ENCODE measurements at regions not wholly inside any gene's neighbourhood (a gene's known extent, or its start where the extent isn't known, plus 50 kb on each side); places are given as distances from the start of the nearest gene placed in this dataset.

- Histone ChIP-seq H3K4me2 (ENCODE audit: low read depth, low read length, poor library complexity, severe bottlenecking) (no peak overlapping the region), H3K27ac (ENCODE audit: low read depth, low read length) (no peak overlapping the region), H3K27me3 (ENCODE audit: low read length) (no peaks in the 10 kb centered on the region), H3F3A (ENCODE audit: insufficient read depth) (no peaks in the 10 kb centered on the region), H3K9me2 (replicated peaks; ENCODE audit: insufficient read depth, low read length) (no peaks in the 10 kb centered on the region), H3K79me2 (ENCODE audit: insufficient read depth, low read length) (no peaks in the 10 kb centered on the region), H3K36me3 (ENCODE audit: low read length) (no peaks in the 10 kb centered on the region), H3K4me3 (ENCODE audit: insufficient read depth, low read length, poor library complexity, severe bottlenecking) (no peak overlapping the region), H2AFZ (ENCODE audit: low read depth, low read length, severe bottlenecking) (no peak overlapping the region), H3K9ac (ENCODE audit: low read length) (no peak overlapping the region), H3K9me3 (ENCODE audit: insufficient read depth, low read length) (no peaks in the 10 kb centered on the region), H4K20me1 (ENCODE audit: low read depth, low read length) (no peaks in the 10 kb centered on the region)
- TF ChIP-seq CTCF (IDR thresholded peaks at IDR 0.05; ENCODE audit: insufficient read depth, low read length, poor library complexity, severe bottlenecking), result no peak
- no peak for TF ChIP-seq EZH2phosphoT487 (conservative IDR thresholded peaks at IDR 0.05; ENCODE audit: low read length)
Measured at GRCh38 chr1:95953015-95953414, 719.0 kb downstream of the RWDD3 start.

GRCh38 chr1:95954585-95954984, 720.6 kb downstream of the RWDD3 start:
- Histone ChIP-seq H3K36me3 (ENCODE audit: low read length) (no peaks in the 10 kb centered on the region), H3K27me3 (ENCODE audit: low read length) (no peaks in the 10 kb centered on the region), H3K9me3 (ENCODE audit: insufficient read depth, low read length) (no peaks in the 10 kb centered on the region), H2AFZ (ENCODE audit: low read depth, low read length, severe bottlenecking) (no peak overlapping the region), H3K27ac (ENCODE audit: low read depth, low read length) (no peak overlapping the region), H3F3A (ENCODE audit: insufficient read depth) (no peaks in the 10 kb centered on the region), H3K79me2 (ENCODE audit: insufficient read depth, low read length) (no peaks in the 10 kb centered on the region), H3K9ac (ENCODE audit: low read length) (no peak overlapping the region), H3K9me2 (replicated peaks; ENCODE audit: insufficient read depth, low read length) (no peaks in the 10 kb centered on the region), H3K4me3 (ENCODE audit: insufficient read depth, low read length, poor library complexity, severe bottlenecking) (no peak overlapping the region), H3K4me2 (ENCODE audit: low read depth, low read length, poor library complexity, severe bottlenecking) (no peak overlapping the region), H4K20me1 (ENCODE audit: low read depth, low read length) (no peaks in the 10 kb centered on the region)
- TF ChIP-seq EZH2phosphoT487 (conservative IDR thresholded peaks at IDR 0.05; ENCODE audit: low read length) (no peak), CTCF (IDR thresholded peaks at IDR 0.05; ENCODE audit: insufficient read depth, low read length, poor library complexity, severe bottlenecking) (no peak)

GRCh38 chr1:95956215-95956614, 722.2 kb downstream of the RWDD3 start:
- TF ChIP-seq EZH2phosphoT487 (conservative IDR thresholded peaks at IDR 0.05; ENCODE audit: low read length) (no peak), CTCF (IDR thresholded peaks at IDR 0.05; ENCODE audit: insufficient read depth, low read length, poor library complexity, severe bottlenecking) (no peak)
- Histone ChIP-seq H3K4me3 (ENCODE audit: insufficient read depth, low read length, poor library complexity, severe bottlenecking) (no peak overlapping the region), H4K20me1 (ENCODE audit: low read depth, low read length) (no peaks in the 10 kb centered on the region), H3K36me3 (ENCODE audit: low read length) (no peaks in the 10 kb centered on the region), H3K9ac (ENCODE audit: low read length) (no peak overlapping the region), H3K79me2 (ENCODE audit: insufficient read depth, low read length) (no peaks in the 10 kb centered on the region), H2AFZ (ENCODE audit: low read depth, low read length, severe bottlenecking) (no peak overlapping the region), H3K27me3 (ENCODE audit: low read length) (no peaks in the 10 kb centered on the region), H3K9me3 (ENCODE audit: insufficient read depth, low read length) (no peaks in the 10 kb centered on the region), H3K9me2 (replicated peaks; ENCODE audit: insufficient read depth, low read length) (no peaks in the 10 kb centered on the region), H3K27ac (ENCODE audit: low read depth, low read length) (no peak overlapping the region), H3F3A (ENCODE audit: insufficient read depth) (no peaks in the 10 kb centered on the region), H3K4me2 (ENCODE audit: low read depth, low read length, poor library complexity, severe bottlenecking) (no peak overlapping the region)
